Activated CD8-positive, alpha-beta T cell treated with anti-CD3 and anti-CD28 coated beads, Interleukin-2, amount 10 ng/mL, durations not matched to agents 7 days and 5 days (primary cell): ENCODE measurements at regions not wholly inside any gene's neighbourhood (a gene's known extent, or its start where the extent isn't known, plus 50 kb on each side); places are given as distances from the start of the nearest gene placed in this dataset.

Source experiments
- ATAC-seq: fragments of 150-1000 bp; cut with Tn5 transposase; one replicate; pipeline ENCODE4 v1.10.0; 2021; ENCODE audit warnings: moderate library complexity
- CTCF ChIA-PET: fragments of 350-600 bp; sonication (Branson Sonifier 250); formaldehyde crosslinking; loops from one replicate; lab custom pipeline; 2021; ENCODE audit warnings: antibody characterized with exemption; lab: Charles Lee
- POLR2A ChIA-PET: fragments of 350-600 bp; sonication (Branson Sonifier 250); formaldehyde crosslinking; loops from one replicate; lab custom pipeline; 2021; ENCODE audit warnings: antibody characterized with exemption; lab: Charles Lee
- DNase-seq: peaks from one replicate; pipeline ENCODE4 v3.0.0-alpha.2; 2020
- H3K27ac Mint-ChIP-seq: one replicate; pipeline ENCODE4 v1.8.0; 2021; ENCODE audit warnings: mild to moderate bottlenecking, mixed read lengths
- H3K27me3 Mint-ChIP-seq: one replicate; pipeline ENCODE4 v1.8.0; 2021; ENCODE audit warnings: low read depth, mixed read lengths
- H3K36me3 Mint-ChIP-seq: one replicate; pipeline ENCODE4 v1.8.0; 2021; ENCODE audit warnings: low read depth, mixed read lengths
- H3K4me1 Mint-ChIP-seq: one replicate; pipeline ENCODE4 v1.8.0; 2021; ENCODE audit warnings: low read depth, mixed read lengths
- H3K4me3 Mint-ChIP-seq: one replicate; pipeline ENCODE4 v1.8.0; 2021; ENCODE audit warnings: mild to moderate bottlenecking, mixed read lengths
- H3K9me3 Mint-ChIP-seq: one replicate; pipeline ENCODE4 v1.8.0; 2022; ENCODE audit warnings: mixed read lengths; ENCODE audit not compliant: insufficient read depth

DNA sequence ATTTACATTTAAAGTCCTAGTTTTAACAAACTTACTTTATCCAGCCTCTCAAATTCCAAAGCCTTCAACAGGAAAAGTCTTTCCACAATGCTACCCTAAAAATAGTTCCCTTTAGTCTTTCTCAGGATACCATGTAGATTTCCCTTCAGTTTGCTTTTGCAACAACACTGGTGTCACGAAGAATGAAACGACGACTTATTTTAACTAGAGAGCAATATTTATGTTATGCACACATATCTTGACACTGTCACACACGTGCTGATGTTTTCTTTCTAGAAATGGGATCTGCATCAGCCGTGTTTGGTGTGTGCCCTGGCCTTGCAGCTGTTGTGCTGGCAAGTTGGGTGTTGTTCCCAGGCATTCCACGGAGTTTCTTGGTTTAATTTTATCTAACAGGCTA is 75.5 kb downstream of the SIPA1L2 start:
- POLR2A ChIA-PET: no interaction called here
- ATAC-seq: no peak
- no peak overlapping the region for H3K4me3 Mint-ChIP-seq
- no peak for DNase-seq
- H3K27me3 Mint-ChIP-seq: peaks cover 5% of the 10 kb centered on the region
- peaks cover 2% of the 10 kb centered on the region for H3K4me1 Mint-ChIP-seq
- no peaks in the 10 kb centered on the region for H3K36me3 Mint-ChIP-seq
- no peak overlapping the region for H3K27ac Mint-ChIP-seq
- no peaks in the 10 kb centered on the region for H3K9me3 Mint-ChIP-seq
- CTCF ChIA-PET: no interaction called here

DNA sequence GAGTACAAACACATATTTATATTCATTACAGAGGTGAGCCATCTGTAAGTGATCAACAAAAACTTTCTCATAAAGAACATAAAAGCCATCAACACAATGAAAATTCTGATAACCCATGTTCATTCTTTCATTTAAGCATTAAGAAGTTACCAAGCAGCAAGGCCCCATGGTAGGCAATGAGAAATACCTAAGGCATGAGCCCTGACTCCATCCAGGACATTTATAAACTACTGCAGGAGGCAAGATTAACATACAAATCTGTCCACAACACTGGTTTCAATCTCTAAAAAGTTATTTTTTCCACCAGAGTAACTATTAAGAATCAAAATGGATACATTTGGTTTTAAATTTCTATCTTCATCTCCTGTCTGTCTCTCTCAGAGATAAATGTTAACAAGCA is 76.1 kb downstream of the SIPA1L2 start:
- H3K36me3 Mint-ChIP-seq: no peaks in the 10 kb centered on the region
- H3K9me3 Mint-ChIP-seq: no peaks in the 10 kb centered on the region
- CTCF ChIA-PET: no interaction called here
- H3K4me1 Mint-ChIP-seq: peaks cover under 1% of the 10 kb centered on the region
- H3K4me3 Mint-ChIP-seq: no peak overlapping the region
- peaks cover 5% of the 10 kb centered on the region for H3K27me3 Mint-ChIP-seq
- no peak overlapping the region for H3K27ac Mint-ChIP-seq
- POLR2A ChIA-PET: no interaction called here
- DNase-seq: no peak
- ATAC-seq: no peak

DNA sequence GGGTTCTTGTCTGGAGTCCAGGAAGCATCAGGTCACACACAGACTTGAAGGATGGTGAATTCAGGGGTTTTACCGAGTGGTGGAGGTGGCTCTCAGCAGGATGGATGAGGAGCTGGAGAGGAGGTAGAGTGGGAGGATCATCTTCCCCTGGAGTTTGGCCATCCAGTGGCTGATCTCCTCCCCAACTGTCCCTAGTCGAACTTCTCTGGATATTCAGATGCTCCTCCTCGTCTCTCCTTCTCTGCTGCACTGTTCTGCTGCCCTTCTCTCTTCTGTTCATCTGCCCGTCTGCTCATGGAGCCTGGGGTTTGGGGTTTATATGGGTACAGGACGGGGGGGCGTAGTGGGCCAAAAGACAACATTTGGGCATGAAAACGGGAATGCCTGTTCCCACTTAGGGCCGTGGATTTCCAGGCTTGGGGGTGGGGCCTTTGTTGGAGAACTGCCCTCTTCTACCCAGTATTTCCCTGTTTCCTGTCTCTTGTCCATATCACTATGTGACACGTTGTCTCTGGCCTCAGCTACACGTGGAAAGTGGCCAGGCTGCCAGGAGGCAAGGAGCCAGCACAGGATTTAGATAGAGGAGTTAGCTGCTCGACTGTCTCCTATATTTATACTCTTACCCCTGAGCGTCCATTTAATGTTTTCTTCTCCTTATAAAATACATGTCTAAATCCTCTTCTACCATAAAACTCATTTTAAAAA is 76.7 kb downstream of the SIPA1L2 start:
- DNase-seq (no peak), ATAC-seq (no peak)
- Mint-ChIP-seq H3K27ac (no peak overlapping the region), H3K27me3 (peaks cover 7% of the 10 kb centered on the region), H3K4me1 (no peaks in the 10 kb centered on the region), H3K36me3 (no peaks in the 10 kb centered on the region), H3K9me3 (no peaks in the 10 kb centered on the region), H3K4me3 (no peak overlapping the region)
- POLR2A ChIA-PET: no interaction called here
- CTCF ChIA-PET: no interaction called here

DNA sequence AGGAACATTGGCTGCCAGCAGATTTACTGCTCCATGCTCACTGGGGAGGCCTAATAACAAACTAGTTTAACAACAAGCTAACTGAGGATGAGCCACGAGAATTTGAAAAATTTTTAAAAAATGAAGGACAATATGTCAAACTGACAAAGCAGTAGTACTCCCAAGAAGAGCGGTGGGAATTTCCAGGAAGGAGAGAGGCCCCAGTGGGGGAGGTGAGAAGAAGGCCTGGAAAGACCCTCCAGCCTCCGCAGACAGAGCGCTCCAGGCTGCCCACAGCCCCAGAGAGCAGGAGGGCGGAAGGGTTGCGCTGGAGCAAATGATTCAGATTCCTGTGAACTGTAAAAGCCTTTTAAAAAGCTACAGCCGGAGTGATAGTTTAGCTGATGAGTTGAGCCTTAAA is 78.5 kb downstream of the SIPA1L2 start:
- CTCF ChIA-PET: no interaction called here
- no peaks in the 10 kb centered on the region for H3K4me1 Mint-ChIP-seq

DNA sequence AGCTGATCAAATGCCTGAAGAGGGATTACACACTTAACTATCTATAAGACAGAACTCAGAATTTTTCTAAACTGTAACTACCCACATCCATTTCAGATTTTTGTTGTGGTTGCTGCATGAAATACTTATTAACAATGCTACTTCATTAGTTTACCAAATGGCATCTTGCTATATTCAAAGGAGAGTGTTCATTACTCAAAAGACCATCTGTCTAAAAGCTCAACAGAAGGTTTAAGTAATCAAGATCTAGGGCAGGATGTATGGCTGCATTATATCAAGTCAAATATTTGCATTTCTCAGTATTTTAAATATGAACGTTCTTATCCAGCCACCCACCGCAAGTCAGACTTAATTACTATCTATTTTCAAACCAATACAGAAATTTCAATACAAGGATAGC is 79.9 kb downstream of the SIPA1L2 start:
- no peaks in the 10 kb centered on the region for H3K4me1 Mint-ChIP-seq
- POLR2A ChIA-PET: no interaction called here
- H3K9me3 Mint-ChIP-seq: no peaks in the 10 kb centered on the region
- peaks cover 5% of the 10 kb centered on the region for H3K27me3 Mint-ChIP-seq
- H3K4me3 Mint-ChIP-seq: no peak overlapping the region
- no peak overlapping the region for H3K27ac Mint-ChIP-seq
- no peaks in the 10 kb centered on the region for H3K36me3 Mint-ChIP-seq
- DNase-seq (no peak), ATAC-seq (no peak)
- CTCF ChIA-PET: no interaction called here

More for the DNA sequence above, 78.5 kb downstream of the SIPA1L2 start:
- POLR2A ChIA-PET: no interaction called here
- Mint-ChIP-seq H3K4me3 (no peak overlapping the region), H3K36me3 (no peaks in the 10 kb centered on the region), H3K27me3 (peaks cover 7% of the 10 kb centered on the region), H3K27ac (no peak overlapping the region), H3K9me3 (no peaks in the 10 kb centered on the region)
- ATAC-seq: no peak
- DNase-seq: no peak

DNA sequence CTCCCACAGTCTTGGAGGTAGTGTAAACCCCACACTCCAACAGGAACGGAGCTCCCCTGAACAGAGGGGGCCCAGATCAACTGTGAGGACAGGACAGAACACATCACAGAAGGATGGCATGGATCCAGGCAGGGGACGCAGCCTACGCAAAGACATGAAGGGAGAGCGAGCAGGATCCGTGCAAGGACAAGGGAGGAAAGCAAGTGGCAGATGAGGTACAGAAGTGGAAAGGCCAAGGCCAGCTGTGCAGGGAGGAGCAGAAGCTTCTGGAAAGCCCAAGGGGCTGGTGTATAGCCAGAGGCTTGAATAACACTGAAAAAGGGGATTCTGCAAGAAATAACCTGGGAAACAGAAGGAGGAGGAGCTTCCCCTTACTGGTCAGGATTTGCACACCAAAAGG is 81.2 kb downstream of the SIPA1L2 start:
- ChIA-PET POLR2A (no interaction called here), CTCF (no interaction called here)
- no peak for DNase-seq
- ATAC-seq: no peak
- Mint-ChIP-seq H3K4me3 (no peak overlapping the region), H3K27me3 (peaks cover 2% of the 10 kb centered on the region), H3K9me3 (no peaks in the 10 kb centered on the region), H3K36me3 (no peaks in the 10 kb centered on the region), H3K27ac (no peak overlapping the region), H3K4me1 (no peaks in the 10 kb centered on the region)

DNA sequence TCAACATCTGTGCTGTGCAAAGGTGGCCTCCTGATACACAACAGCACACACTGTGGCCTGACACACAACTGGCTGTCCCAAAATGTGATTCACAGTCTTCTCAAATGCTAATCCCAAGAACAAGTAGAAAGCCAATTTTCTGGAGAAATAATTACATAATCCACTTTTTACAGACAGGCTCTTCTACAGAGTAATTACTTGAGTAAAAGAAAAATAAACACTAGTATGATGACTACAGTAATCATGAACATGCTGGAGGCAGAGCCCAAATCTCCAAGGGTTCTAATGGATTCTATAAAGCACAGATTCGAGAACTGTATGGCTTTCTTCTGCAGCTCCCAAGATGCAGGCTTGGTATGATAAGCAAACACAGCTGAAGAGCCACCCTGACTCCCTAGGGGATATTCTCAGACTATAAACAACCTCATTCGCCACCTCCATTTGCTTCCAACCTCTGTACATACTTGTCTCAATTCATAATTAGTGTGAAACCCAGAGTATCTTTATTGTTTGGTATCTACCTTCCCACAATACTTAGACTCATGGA is 81.9 kb downstream of the SIPA1L2 start:
- H3K4me1 Mint-ChIP-seq: no peaks in the 10 kb centered on the region
- no peaks in the 10 kb centered on the region for H3K36me3 Mint-ChIP-seq
- H3K4me3 Mint-ChIP-seq: no peak overlapping the region
- CTCF ChIA-PET: no interaction called here
- POLR2A ChIA-PET: no interaction called here
- DNase-seq (no peak), ATAC-seq (no peak)
- H3K9me3 Mint-ChIP-seq: no peaks in the 10 kb centered on the region
- no peak overlapping the region for H3K27ac Mint-ChIP-seq
- peaks cover 2% of the 10 kb centered on the region for H3K27me3 Mint-ChIP-seq

DNA sequence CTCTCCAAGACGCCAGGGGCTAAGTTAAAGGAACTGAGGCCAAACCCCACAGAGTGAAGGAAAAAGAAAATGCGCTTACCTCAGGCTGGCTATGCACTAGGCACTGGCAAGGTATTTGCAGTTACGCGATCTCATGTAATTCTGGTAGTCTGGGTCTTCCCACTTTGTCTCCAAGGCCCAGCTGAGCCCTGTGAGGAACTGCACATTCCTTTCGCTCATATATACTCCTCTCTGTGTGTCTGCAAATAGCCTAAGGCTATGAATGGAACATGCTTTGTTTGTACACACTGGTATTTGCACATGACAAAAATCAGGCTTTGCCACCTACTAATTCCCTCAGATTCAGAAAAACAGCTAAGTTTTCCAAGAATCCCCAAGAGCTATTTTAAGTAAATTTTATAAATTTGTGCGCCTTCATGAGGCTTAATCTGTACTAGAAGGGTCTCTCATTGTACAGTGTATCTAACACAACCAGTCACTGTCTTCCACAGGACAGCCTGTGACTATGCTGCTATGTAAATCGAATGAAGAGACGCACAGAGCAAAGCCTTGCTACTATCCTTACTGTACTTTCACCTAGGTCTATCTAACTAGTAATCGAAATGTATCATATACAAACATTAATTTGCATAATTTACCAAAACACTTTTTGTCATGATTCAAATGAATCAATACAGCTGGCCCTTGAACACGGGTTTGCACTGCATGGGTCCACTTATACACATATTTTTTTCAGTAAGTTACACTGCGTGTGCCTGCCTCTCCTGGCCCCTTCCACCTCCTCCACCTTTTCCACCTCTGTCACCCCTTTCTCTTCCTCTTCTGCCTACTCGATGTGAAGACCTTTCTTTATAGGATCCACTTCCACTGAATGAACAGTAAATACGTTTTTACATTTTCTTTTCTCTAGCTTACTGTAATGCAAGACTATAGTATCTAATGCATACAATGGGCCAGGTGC is 87.0 kb downstream of the SIPA1L2 start:
- CTCF ChIA-PET: no interaction called here
- H3K4me1 Mint-ChIP-seq: no peaks in the 10 kb centered on the region
- no peak overlapping the region for H3K27ac Mint-ChIP-seq

DNA sequence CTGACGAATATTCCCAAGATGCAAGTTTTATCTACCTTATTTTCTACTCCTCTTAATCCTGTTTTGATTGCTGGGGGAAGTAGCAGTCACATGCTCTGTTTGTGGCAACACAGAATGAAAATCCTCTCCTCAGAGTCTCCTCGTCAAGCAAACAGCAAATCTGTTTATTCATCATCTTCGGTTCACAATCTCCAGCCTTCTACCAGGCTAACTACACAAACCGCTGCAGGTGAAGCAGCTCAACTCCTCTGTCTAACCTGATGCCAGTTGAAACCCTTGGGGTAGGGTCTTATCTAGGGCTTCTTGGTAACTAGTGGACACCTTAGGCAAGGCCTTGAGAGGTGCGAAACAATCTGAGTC is 91.0 kb downstream of the SIPA1L2 start:
- no peak overlapping the region for H3K27ac Mint-ChIP-seq
- no peak overlapping the region for H3K4me3 Mint-ChIP-seq
- CTCF ChIA-PET: no interaction called here
- no peaks in the 10 kb centered on the region for H3K9me3 Mint-ChIP-seq
- DNase-seq: no peak
- no peaks in the 10 kb centered on the region for H3K4me1 Mint-ChIP-seq
- H3K27me3 Mint-ChIP-seq: peaks cover 3% of the 10 kb centered on the region
- H3K36me3 Mint-ChIP-seq: no peaks in the 10 kb centered on the region
- ATAC-seq: no peak
- POLR2A ChIA-PET: no interaction called here

More for the DNA sequence above, 87.0 kb downstream of the SIPA1L2 start:
- Mint-ChIP-seq H3K9me3 (no peaks in the 10 kb centered on the region), H3K4me3 (no peak overlapping the region), H3K36me3 (no peaks in the 10 kb centered on the region), H3K27me3 (no peaks in the 10 kb centered on the region)
- no peak for DNase-seq
- POLR2A ChIA-PET: no interaction called here
- no peak for ATAC-seq

DNA sequence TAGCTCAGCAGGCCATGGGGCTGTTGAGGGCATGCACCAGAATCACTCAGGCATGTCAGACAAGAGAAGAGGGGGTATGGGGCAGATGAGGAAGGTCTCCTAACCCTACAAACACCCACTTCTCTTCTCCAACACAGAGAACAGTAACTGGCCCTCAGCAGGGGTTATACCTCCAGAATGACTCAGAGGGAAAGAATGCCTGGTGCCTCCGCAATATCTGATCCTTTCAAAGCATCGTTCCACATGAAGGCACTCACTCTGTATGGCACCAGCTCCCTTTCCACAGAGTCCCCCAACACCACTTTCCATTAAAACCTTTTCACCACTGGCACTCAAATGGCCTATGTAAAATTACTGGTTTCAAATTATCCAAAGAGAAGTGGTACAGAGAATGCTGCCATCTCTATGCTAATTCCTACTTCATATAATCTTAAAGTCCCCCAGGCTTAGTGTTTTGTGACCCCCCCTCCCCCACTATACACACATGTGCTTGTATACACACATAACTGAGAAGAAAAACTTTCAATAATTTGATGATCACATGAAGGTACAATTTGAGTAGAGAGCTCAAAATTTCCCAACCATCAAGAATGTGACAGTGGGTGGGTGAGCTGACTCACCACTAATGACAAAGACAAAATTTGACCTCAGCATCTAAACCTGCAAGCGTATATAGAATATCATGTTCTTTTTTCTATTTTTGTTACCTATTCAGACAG is 91.5 kb downstream of the SIPA1L2 start:
- Mint-ChIP-seq H3K4me1 (no peaks in the 10 kb centered on the region), H3K27ac (no peak overlapping the region), H3K27me3 (peaks cover 5% of the 10 kb centered on the region), H3K4me3 (no peak overlapping the region), H3K36me3 (no peaks in the 10 kb centered on the region), H3K9me3 (no peaks in the 10 kb centered on the region)
- ATAC-seq: no peak
- ChIA-PET CTCF (no interaction called here), POLR2A (interaction anchor here (0.6 kb wide), 1 partner anchor 815 kb away, joined by 3 read pairs; no protein-coding TSS in a partner anchor)
- DNase-seq: no peak

DNA sequence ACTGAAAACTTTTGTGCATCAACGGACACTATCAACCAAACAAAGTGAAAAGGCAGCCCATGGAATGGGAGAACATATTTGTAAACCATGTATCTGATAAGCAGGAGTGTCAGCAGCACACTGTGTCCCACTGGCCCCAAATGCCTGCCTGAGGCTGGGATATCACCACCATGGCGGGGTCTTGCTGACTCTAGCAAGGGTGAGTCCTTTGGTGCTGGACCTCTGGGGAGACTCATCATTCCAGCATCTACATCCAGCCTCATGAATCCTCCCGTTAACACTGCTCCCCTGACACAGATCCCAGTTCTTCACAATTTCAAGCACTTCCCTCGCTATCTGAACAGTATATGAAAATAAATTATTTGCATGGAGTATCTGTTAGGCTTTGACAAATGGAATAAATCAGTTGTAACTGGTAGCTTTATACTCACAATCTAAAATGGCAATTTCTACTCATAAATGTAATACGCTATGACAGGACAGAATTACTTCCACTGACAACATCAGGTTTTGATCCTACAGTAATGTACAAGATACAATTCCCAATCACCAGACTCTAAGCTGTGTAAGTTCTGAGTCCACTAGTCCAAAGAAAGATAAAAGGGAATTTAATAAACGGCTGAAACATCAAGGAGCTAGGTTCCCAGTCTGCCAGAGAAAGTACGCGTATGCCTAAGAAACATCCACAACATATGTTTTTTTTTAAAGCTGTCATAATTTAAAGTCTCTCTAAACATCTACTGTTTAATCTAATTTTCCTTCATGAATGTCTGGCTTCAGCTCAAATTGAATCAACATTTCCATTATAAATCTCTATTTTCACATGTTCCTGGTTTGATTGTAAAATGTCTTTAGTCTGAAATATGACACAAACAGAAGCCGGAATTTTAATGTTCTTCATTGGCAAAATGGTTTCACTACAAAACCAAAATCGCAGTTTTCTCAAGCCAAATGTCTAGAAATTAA is 95.1 kb downstream of the SIPA1L2 start:
- Mint-ChIP-seq H3K27me3 (peaks cover 12% of the 10 kb centered on the region), H3K27ac (no peak overlapping the region), H3K36me3 (no peaks in the 10 kb centered on the region), H3K4me1 (no peaks in the 10 kb centered on the region), H3K4me3 (no peak overlapping the region), H3K9me3 (no peaks in the 10 kb centered on the region)
- ChIA-PET POLR2A (no interaction called here), CTCF (interaction anchor here (1.0 kb wide), 1 partner anchor 9 kb away, joined by 3 read pairs; no protein-coding TSS in a partner anchor)
- DNase-seq: no peak
- no peak for ATAC-seq
